Esophagus muscularis mucosa (tissue), 4 donors: ENCODE measurements at regions not wholly inside any gene's neighbourhood (a gene's known extent, or its start where the extent isn't known, plus 50 kb on each side); places are given as distances from the start of the nearest gene placed in this dataset.

Experiments used
- EP300 ChIP-seq: sonication (generic); formaldehyde crosslinking; IDR thresholded peaks from one replicate; pipeline ENCODE4 v1.6.1; 2017; ENCODE audit warnings: antibody characterized with exemption
- POLR2A ChIP-seq: fragments of 450-650 bp; IDR thresholded peaks from one replicate; pipeline ENCODE4 v1.6.1; 2017; ENCODE audit warnings: antibody characterized with exemption, moderate library complexity, mild to moderate bottlenecking, low read depth
- TF ChIP-seq, protein P1 (sequence below), 3 experiments: fragments of 200-600 bp in 2 of 3; fragments of 450-650 bp in 1 of 3; sonication (generic) in 2 of 3; IDR thresholded peaks; one replicate each; pipeline ENCODE4 v1.5.1; 2017 to 2019; ENCODE audit warnings: antibody characterized with exemption in 3 of 3, mild to moderate bottlenecking in 2 of 3, moderate library complexity in 1 of 3

- TF ChIP-seq, protein P1, sequence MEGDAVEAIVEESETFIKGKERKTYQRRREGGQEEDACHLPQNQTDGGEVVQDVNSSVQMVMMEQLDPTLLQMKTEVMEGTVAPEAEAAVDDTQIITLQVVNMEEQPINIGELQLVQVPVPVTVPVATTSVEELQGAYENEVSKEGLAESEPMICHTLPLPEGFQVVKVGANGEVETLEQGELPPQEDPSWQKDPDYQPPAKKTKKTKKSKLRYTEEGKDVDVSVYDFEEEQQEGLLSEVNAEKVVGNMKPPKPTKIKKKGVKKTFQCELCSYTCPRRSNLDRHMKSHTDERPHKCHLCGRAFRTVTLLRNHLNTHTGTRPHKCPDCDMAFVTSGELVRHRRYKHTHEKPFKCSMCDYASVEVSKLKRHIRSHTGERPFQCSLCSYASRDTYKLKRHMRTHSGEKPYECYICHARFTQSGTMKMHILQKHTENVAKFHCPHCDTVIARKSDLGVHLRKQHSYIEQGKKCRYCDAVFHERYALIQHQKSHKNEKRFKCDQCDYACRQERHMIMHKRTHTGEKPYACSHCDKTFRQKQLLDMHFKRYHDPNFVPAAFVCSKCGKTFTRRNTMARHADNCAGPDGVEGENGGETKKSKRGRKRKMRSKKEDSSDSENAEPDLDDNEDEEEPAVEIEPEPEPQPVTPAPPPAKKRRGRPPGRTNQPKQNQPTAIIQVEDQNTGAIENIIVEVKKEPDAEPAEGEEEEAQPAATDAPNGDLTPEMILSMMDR (IDR thresholded peaks at IDR 0.05), result no peak
- no peak for TF ChIP-seq EP300
- no peak for TF ChIP-seq POLR2A
Measured at GRCh38 chr16:22705799-22706198, 108.2 kb upstream of the HS3ST2 start.
